Esophagus squamous epithelium (tissue), 4 donors: ENCODE measurements at regions not wholly inside any gene's neighbourhood (a gene's known extent, or its start where the extent isn't known, plus 50 kb on each side); places are given as distances from the start of the nearest gene placed in this dataset.

Experiments
- POLR2A ChIP-seq, 4 donors: fragments of 450-650 bp; IDR thresholded peaks; one replicate each; pipeline ENCODE4 v1.6.1; 2017; ENCODE audit warnings: antibody characterized with exemption in 4 of 4, mild to moderate bottlenecking in 4 of 4, moderate library complexity in 3 of 4
- TF ChIP-seq, protein P1 (sequence below), 6 experiments: fragments of 450-650 bp in 4 of 6; fragments of 200-600 bp in 2 of 6; sonication (generic) in 2 of 6; IDR thresholded peaks; one replicate each; pipeline ENCODE4 v1.5.1; 2016 to 2019; ENCODE audit warnings: antibody characterized with exemption in 6 of 6, mild to moderate bottlenecking in 4 of 6, moderate library complexity in 4 of 6

GRCh38 chr20:40416274-40416673 lies 272.8 kb downstream of the MAFB start:
- TF ChIP-seq, protein P1, sequence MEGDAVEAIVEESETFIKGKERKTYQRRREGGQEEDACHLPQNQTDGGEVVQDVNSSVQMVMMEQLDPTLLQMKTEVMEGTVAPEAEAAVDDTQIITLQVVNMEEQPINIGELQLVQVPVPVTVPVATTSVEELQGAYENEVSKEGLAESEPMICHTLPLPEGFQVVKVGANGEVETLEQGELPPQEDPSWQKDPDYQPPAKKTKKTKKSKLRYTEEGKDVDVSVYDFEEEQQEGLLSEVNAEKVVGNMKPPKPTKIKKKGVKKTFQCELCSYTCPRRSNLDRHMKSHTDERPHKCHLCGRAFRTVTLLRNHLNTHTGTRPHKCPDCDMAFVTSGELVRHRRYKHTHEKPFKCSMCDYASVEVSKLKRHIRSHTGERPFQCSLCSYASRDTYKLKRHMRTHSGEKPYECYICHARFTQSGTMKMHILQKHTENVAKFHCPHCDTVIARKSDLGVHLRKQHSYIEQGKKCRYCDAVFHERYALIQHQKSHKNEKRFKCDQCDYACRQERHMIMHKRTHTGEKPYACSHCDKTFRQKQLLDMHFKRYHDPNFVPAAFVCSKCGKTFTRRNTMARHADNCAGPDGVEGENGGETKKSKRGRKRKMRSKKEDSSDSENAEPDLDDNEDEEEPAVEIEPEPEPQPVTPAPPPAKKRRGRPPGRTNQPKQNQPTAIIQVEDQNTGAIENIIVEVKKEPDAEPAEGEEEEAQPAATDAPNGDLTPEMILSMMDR (IDR thresholded peaks at IDR 0.05), result no peak
- no peak for TF ChIP-seq POLR2A (IDR thresholded peaks at IDR 0.05)
